Activated T-cell treated with anti-CD3 and anti-CD28 coated beads, Interleukin-2, amount 50 U/mL, for 72 hours (primary cell): ENCODE measurements at regions not wholly inside any gene's neighbourhood (a gene's known extent, or its start where the extent isn't known, plus 50 kb on each side); places are given as distances from the start of the nearest gene placed in this dataset.
"Not testable (repeated sequence)": the region's sequence is repeated elsewhere in the genome, so short reads cannot be mapped to it uniquely, and the experiment has no call there.

ENCODE experiments used
- ATAC-seq, 2 donors: fragments of 150-1000 bp; cut with Tn5 transposase; replicated peaks in 1 of 2; 2 replicates each; pipeline ENCODE4 v1.10.0; 2021; ENCODE audit warnings: moderate library complexity in 2 of 2, mild to moderate bottlenecking in 1 of 2
- DNase-seq, 2 donors: peaks; one replicate each; pipeline ENCODE4 v3.0.0; 2021 to 2022; ENCODE audit warnings: mixed read lengths in 1 of 2
- H3K27ac Mint-ChIP-seq: one replicate; pipeline ENCODE4 v1.8.0; 2022; ENCODE audit warnings: mild to moderate bottlenecking, moderate library complexity, mixed read lengths
- H3K27me3 Mint-ChIP-seq: one replicate; pipeline ENCODE4 v1.8.0; 2022; ENCODE audit warnings: low read depth, mixed read lengths
- H3K36me3 Mint-ChIP-seq, 2 donors: one replicate each; pipeline ENCODE4 v1.8.0; 2022; ENCODE audit warnings: mixed read lengths in 2 of 2, mild to moderate bottlenecking in 1 of 2; ENCODE audit not compliant: insufficient read depth in 2 of 2
- H3K4me1 Mint-ChIP-seq: one replicate; pipeline ENCODE4 v1.8.0; 2022; ENCODE audit warnings: low read depth, mixed read lengths
- H3K4me3 Mint-ChIP-seq, 2 donors: one replicate each; pipeline ENCODE4 v1.8.0; 2022; ENCODE audit warnings: mild to moderate bottlenecking in 2 of 2, mixed read lengths in 2 of 2, moderate library complexity in 2 of 2
- H3K9me3 Mint-ChIP-seq, 2 donors: one replicate each; pipeline ENCODE4 v1.8.0; 2022; ENCODE audit warnings: mixed read lengths in 2 of 2

DNA sequence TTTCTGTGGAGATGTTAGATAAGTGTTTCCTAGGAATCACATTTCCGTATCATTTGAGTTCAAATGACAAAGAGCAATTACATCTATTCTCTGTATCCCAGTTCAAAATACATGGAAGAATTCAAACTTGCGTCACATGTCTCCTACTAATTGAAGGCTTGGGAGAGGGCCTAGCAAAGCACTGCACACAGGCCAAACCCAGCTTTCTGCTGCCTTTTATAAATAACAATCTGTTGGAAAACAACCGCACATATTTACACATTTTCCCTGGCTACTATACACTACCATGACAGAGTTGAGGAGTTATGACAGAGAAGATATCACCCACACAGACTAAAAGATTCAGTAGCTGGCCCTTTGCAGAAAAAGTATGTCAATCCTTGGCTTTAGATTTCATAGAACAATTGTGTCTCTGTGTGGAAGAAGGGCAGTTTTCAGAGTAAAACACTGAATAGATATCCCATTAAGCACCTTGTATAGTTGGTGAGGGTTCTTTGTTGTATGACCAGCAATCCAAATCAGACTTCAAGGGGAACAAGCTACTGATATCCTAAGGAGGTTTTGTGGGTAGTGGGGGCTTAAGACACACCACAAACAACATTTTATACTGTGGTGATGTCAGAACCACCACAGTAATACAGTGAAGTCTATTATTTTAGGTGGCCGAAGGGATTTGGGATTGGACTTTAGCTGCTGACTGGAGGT is 861.3 kb downstream of the CCDC85A start:
- no peak for DNase-seq
- peaks cover 0 to 2% of the 10 kb centered on the region in 2 donors for H3K36me3 Mint-ChIP-seq
- H3K4me3 Mint-ChIP-seq = no peak overlapping the region
- H3K9me3 Mint-ChIP-seq = peaks cover 7 to 14% of the 10 kb centered on the region in 2 donors
- H3K4me1 Mint-ChIP-seq = no peaks in the 10 kb centered on the region
- no peak for ATAC-seq
- H3K27ac Mint-ChIP-seq = no peak overlapping the region
- no peaks in the 10 kb centered on the region for H3K27me3 Mint-ChIP-seq

DNA sequence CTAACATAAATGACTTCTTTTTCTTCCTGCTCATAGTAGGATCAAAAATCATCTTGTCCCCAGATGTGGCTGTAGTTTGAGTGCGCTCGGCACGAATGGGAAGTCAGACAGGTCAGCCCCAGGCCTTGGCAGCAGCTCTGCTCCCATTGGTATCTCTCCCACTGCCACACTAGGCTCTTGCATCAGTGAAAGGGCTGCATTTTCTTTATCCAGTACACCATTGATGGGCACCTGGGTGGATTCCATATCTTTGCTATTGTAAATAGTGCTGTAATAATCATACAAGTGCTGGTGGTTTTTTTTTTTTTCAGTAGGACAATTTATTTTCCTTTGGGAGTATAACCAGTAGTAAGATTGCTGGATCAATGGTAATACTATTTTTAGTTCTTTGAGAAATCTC is 865.5 kb downstream of the CCDC85A start:
- ATAC-seq = no peak
- no peak overlapping the region for H3K27ac Mint-ChIP-seq
- no peaks in the 10 kb centered on the region for H3K27me3 Mint-ChIP-seq
- no peak overlapping the region for H3K4me3 Mint-ChIP-seq
- peaks cover 4 to 12% of the 10 kb centered on the region in 2 donors for H3K9me3 Mint-ChIP-seq
- DNase-seq = no peak
- H3K36me3 Mint-ChIP-seq = peaks cover 0 to 2% of the 10 kb centered on the region in 2 donors
- H3K4me1 Mint-ChIP-seq = no peaks in the 10 kb centered on the region

DNA sequence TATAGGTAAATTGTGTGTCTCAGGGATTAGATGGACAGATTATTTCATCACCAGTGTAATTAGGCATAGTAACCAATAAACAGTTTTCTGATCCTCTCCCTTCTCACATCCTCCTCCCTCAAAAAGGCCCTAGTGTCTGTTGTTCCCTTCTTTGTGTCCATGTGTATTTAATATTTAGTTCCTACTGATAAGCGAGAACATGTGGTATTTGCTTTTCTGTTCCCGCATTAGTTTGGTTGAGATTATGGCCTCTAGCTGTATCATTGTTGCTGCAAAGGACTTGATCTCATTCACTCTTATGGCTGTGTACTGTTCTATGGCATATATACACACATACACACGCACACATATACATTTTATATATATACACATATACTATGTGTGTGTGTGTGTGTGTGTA is 866.2 kb downstream of the CCDC85A start:
- Mint-ChIP-seq H3K27me3 (no peaks in the 10 kb centered on the region), H3K9me3 (peaks cover 4 to 12% of the 10 kb centered on the region in 2 donors), H3K36me3 (peaks cover 0 to 2% of the 10 kb centered on the region in 2 donors), H3K4me1 (no peaks in the 10 kb centered on the region), H3K27ac (no peak overlapping the region), H3K4me3 (no peak overlapping the region)
- ATAC-seq (no peak), DNase-seq (no peak)

DNA sequence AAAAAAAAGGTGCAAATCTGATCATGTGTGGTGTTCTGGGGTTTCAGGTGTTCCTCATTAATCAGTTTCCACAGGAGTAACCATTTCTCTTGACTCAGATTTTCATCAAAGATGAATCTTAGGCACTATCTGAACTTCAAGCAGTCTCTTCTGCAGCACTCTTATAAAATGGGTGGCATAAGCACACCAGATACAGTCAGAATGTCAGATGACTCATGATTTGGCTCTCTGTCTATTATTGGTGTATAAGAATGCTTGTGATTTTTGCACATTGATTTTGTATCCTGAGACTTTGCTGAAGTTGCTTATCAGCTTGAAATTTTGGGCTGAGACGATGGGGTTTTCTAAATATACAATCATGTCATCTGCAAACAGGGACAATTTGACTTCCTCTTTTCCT is 882.5 kb downstream of the CCDC85A start:
- not testable (repeated sequence) for H3K27me3 Mint-ChIP-seq

DNA sequence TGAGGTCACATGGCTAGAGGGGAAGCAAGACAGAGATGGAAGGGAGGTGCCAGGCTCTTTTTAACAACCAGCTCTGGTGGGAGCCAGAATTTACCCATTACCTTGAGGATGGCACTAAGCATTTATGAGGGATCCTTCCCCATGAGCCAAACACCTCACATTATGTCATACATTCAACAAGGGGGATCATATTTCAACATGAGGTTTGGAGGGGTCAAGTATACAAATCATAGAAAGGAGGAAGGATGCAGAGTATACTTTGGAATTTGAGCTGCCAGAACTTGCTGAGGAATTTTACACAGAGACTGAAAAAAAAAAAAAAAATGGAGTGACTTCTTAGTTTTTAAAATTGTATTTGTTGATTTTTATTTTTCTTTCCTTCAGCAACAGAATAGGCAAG is 891.4 kb downstream of the CCDC85A start:
- Mint-ChIP-seq H3K27ac (no peak overlapping the region), H3K36me3 (no peaks in the 10 kb centered on the region), H3K9me3 (peaks cover 9 to 10% of the 10 kb centered on the region in 2 donors), H3K4me1 (no peaks in the 10 kb centered on the region), H3K4me3 (no peak overlapping the region), H3K27me3 (no peaks in the 10 kb centered on the region)
- DNase-seq (no peak), ATAC-seq (no peak)

More for the DNA sequence above, 882.5 kb downstream of the CCDC85A start:
- not testable (repeated sequence) for H3K9me3 Mint-ChIP-seq, DNase-seq, ATAC-seq, H3K36me3 Mint-ChIP-seq, H3K4me1 Mint-ChIP-seq, H3K4me3 Mint-ChIP-seq, H3K27ac Mint-ChIP-seq

DNA sequence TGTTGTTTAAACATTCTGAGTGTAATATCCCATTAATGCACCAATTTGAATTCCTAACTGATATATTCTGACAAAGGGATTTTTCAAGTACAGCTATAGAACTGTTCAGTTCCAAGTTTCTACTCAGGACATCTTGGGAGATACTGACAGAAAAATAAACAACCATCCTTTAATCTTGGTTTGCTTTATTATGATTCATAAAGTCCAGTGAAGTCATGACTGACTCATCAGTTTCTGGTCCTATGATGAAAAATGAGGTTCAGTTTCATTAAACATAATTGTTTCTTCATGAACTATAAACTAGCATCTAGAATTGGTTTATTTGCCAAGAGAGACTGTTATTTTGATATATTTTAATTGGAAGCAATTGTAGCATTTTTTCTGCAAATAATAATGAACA is 896.2 kb downstream of the CCDC85A start:
- Mint-ChIP-seq H3K4me3 (no peak overlapping the region), H3K9me3 (peaks cover 7 to 8% of the 10 kb centered on the region in 2 donors), H3K36me3 (no peaks in the 10 kb centered on the region), H3K27me3 (no peaks in the 10 kb centered on the region), H3K4me1 (no peaks in the 10 kb centered on the region), H3K27ac (no peak overlapping the region)
- no peak for ATAC-seq
- no peak for DNase-seq

DNA sequence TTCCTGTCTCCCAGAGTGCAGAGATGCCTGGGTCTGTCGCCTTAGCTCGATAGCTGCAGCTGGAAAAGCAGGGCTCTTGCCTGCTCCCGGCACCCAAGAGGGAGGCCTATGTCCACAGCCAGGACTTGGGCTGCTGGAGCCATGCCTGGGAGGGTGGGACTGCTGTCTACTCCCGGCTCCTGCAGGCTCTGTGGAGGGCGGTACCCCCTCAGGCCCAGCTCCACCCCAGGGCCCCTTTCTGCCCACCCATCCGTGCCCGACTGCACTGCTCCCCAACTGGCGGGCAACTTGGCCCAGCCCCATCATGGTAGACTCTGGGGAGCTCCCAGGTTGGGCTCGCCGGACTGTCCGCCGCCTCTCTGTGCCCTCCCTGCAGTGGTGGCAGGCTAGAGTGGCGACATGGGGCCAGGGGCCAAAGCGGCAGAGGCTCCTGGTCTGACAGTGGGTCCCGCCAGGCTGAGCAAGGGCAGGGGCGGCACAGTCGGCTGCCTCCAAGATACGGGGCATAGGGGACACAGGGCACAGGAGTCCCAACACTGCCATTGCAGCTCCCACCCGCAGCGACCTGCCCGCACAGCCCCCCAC is 901.0 kb downstream of the CCDC85A start:
- peaks cover 6 to 11% of the 10 kb centered on the region in 2 donors for H3K9me3 Mint-ChIP-seq
- ATAC-seq (no peak), DNase-seq (no peak)
- H3K36me3 Mint-ChIP-seq = peaks cover 0 to 3% of the 10 kb centered on the region in 2 donors
- H3K27ac Mint-ChIP-seq = no peak overlapping the region
- H3K4me3 Mint-ChIP-seq = no peak overlapping the region
- no peaks in the 10 kb centered on the region for H3K27me3 Mint-ChIP-seq
- no peaks in the 10 kb centered on the region for H3K4me1 Mint-ChIP-seq

DNA sequence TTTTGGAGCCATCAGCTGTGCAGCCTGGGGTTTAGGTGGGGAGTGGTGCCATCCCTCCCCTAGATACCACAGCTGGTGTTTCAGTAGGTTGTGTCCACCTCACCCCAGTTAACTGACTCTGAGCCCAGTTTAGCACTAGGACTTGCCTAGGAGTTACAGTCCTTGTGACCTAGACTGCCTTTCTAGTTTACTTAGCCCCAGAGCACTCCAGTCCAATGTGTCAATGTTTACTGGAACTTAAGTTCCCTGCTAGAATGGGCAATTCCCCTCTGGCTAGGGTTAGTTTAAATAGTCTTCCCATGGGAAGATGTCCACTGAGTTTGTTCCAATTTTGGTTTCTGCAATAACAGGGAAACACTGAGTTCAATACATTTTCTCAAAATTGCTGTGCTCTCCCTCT is 909.2 kb downstream of the CCDC85A start:
- H3K27ac Mint-ChIP-seq = no peak overlapping the region
- no peak overlapping the region for H3K4me3 Mint-ChIP-seq
- H3K4me1 Mint-ChIP-seq = no peaks in the 10 kb centered on the region
- no peaks in the 10 kb centered on the region for H3K27me3 Mint-ChIP-seq
- H3K36me3 Mint-ChIP-seq = peaks cover 0 to 1% of the 10 kb centered on the region in 2 donors
- DNase-seq (no peak), ATAC-seq (no peak)
- H3K9me3 Mint-ChIP-seq = peaks cover 0 to 2% of the 10 kb centered on the region in 2 donors

DNA sequence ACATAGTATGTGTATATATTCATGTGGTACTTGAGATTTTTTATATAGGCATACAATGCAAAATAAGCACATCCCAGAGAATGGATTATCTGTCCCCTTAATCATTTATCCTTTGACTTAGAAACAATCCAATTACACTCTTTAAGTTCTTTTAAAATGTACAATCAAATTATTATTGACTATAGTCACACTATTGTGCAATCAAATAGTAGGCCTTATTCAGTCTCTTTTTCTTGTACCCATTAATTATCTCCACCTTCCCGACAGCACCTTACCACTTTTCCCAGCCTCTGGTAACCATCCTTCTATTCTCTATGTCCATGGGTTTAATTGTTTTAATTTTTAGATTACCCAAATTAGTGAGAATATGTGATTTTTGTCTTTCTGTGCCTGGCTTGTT is 914.1 kb downstream of the CCDC85A start:
- peaks cover 2% of the 10 kb centered on the region in 2 donors for H3K9me3 Mint-ChIP-seq
- H3K4me3 Mint-ChIP-seq = no peak overlapping the region
- no peak overlapping the region for H3K27ac Mint-ChIP-seq
- H3K27me3 Mint-ChIP-seq = no peaks in the 10 kb centered on the region
- H3K36me3 Mint-ChIP-seq = no peaks in the 10 kb centered on the region
- no peaks in the 10 kb centered on the region for H3K4me1 Mint-ChIP-seq
- ATAC-seq (no peak), DNase-seq (no peak)

DNA sequence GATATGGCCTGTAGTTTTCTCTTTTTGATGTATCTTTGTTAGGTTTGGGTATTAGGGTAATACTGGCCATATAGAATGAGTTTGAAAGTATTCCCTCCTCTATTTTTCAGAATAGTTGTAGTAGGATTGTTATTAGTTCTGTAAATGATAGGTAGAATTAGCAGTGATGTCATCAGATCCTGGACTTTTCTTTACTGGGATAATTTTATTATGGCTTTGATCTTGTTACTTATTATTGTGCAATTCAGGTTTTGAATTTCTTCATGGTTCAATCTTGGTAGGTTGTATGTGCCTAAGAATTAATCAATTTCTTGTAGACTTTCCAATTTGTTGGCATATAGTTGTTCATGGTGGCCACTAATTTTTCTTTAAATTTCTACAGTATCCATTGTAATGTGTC is 916.6 kb downstream of the CCDC85A start:
- ATAC-seq (no peak), DNase-seq (no peak)
- Mint-ChIP-seq H3K9me3 (peaks cover 2 to 8% of the 10 kb centered on the region in 2 donors), H3K36me3 (no peaks in the 10 kb centered on the region), H3K4me3 (no peak overlapping the region), H3K27me3 (no peaks in the 10 kb centered on the region), H3K27ac (no peak overlapping the region), H3K4me1 (no peaks in the 10 kb centered on the region)

DNA sequence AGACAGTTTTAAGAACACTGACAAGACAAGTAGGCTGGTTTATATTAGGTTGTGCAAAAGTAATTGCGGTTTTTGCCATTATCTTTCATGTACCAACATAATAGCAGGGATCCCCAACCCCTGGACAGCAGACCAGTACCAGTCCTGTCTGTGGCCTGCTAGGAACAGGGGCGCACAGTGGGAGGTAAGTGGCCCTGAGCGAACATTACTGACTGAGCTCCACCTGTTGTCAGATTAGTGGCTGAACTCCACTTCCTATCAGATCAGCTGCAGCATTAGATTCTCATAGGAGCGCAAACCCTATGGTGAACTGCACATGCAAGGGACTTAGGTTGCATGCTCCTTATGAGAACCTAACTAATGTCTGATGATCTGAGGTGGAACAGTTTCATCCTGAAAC is 921.9 kb downstream of the CCDC85A start:
- H3K4me1 Mint-ChIP-seq = no peaks in the 10 kb centered on the region
- H3K27me3 Mint-ChIP-seq = no peaks in the 10 kb centered on the region
- H3K9me3 Mint-ChIP-seq = peaks cover 7 to 20% of the 10 kb centered on the region in 2 donors
- H3K4me3 Mint-ChIP-seq = no peak overlapping the region
- no peak for DNase-seq
- no peak overlapping the region for H3K27ac Mint-ChIP-seq
- ATAC-seq = no peak
- no peaks in the 10 kb centered on the region for H3K36me3 Mint-ChIP-seq

DNA sequence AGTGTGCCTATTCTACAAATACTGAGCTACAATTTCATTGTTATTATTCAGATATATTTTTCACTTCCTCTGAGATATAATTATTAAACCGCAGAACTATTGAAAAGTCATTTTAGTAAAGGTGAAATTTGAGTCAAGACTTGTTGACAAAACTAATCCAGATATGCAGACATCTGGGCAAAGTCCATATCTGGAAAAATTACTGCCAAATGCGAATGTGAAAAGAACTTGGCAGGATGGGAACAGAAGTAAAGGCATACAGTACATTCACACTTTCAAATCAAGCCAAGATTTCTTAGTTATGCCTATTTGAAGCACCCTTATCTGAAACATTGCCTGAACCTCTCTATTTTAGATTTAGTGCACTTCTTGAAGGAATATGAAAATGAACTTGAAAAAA is 923.6 kb downstream of the CCDC85A start:
- Mint-ChIP-seq H3K27me3 (no peaks in the 10 kb centered on the region), H3K27ac (no peak overlapping the region), H3K9me3 (peaks cover 8 to 22% of the 10 kb centered on the region in 2 donors), H3K4me3 (no peak overlapping the region), H3K4me1 (no peaks in the 10 kb centered on the region), H3K36me3 (no peaks in the 10 kb centered on the region)
- DNase-seq = no peak
- no peak for ATAC-seq

DNA sequence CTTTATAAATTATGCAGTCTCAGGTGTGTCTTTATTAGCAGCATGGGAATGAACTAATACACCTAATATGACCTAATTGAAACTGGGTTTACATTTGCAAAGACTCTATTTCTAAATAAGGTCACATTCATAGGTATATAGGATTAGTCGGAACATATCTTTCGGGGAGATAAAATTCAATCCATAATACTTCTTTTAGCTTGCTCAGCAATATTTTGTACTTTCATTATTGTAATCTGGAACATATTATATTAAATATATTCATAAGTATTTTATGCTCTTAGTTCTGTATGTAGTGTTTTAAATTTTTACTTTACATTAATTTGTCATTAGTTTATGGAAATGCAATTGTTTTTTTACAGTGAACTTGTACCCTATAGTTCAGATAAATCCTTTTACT is 927.7 kb downstream of the CCDC85A start:
- H3K9me3 Mint-ChIP-seq = peaks cover 15 to 18% of the 10 kb centered on the region in 2 donors
- H3K4me3 Mint-ChIP-seq = no peak overlapping the region
- no peaks in the 10 kb centered on the region for H3K36me3 Mint-ChIP-seq
- no peaks in the 10 kb centered on the region for H3K4me1 Mint-ChIP-seq
- H3K27me3 Mint-ChIP-seq = no peaks in the 10 kb centered on the region
- H3K27ac Mint-ChIP-seq = no peak overlapping the region
- ATAC-seq (no peak), DNase-seq (no peak)

DNA sequence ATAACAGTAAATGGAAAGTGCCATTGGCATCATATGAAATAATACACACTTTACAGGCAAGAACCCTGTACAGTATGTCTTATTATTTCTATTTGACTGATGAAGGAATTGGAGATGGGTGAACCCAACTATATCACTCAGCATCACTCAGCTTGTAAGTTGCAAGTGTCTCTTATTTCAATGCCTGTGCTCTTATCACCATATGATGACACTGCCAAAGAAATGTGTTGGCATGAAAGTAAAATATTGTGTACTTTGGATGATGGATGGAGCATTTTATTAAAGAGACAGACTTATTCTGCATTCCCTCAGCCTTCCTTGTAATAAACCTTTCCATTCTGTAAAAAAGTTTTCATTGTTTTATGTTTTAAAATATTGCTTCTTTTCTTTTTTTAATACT is 927.5 kb upstream of the VRK2 start:
- Mint-ChIP-seq H3K4me3 (no peak overlapping the region), H3K36me3 (no peaks in the 10 kb centered on the region), H3K4me1 (no peaks in the 10 kb centered on the region), H3K27ac (no peak overlapping the region), H3K27me3 (no peaks in the 10 kb centered on the region), H3K9me3 (peaks cover 3 to 10% of the 10 kb centered on the region in 2 donors)
- no peak for DNase-seq
- ATAC-seq = no peak
